Psoas muscle (tissue), 7 donors: ENCODE measurements at regions not wholly inside any gene's neighbourhood (a gene's known extent, or its start where the extent isn't known, plus 50 kb on each side); places are given as distances from the start of the nearest gene placed in this dataset.

Experiments used
- ATAC-seq, 4 donors: fragments of 200-7000 bp; cut with Tn5 transposase; one replicate each; pipeline ENCODE4 v1.9.1; 2020; ENCODE audit warnings: moderate library complexity in 3 of 4, mild to moderate bottlenecking in 2 of 4
- DNase-seq, 2 donors: peaks; one replicate each; pipeline ENCODE4 v3.0.0-alpha.2; 2020
- H3K27ac ChIP-seq: fragments of 200-600 bp; one replicate; pipeline ENCODE4 v1.8.0; 2022
- H3K27me3 ChIP-seq, 3 donors: fragments of 200-600 bp in 1 of 3; one replicate each; pipeline versions ENCODE4 v1.6.1 to v1.8.0; 2013 to 2022; ENCODE audit warnings: low read length in 2 of 3, mild to moderate bottlenecking in 2 of 3, moderate library complexity in 1 of 3; ENCODE audit not compliant: insufficient read depth in 3 of 3
- H3K36me3 ChIP-seq, 2 donors: fragments of 200-600 bp in 1 of 2; one replicate each; pipeline versions ENCODE4 v1.6.1 to v1.8.0; 2013 to 2022; ENCODE audit warnings: low read depth in 1 of 2, mild to moderate bottlenecking in 1 of 2, moderate library complexity in 1 of 2; ENCODE audit not compliant: insufficient read depth in 1 of 2
- H3K4me1 ChIP-seq: fragments of 200-600 bp; one replicate; pipeline ENCODE4 v1.8.0; 2022
- H3K4me3 ChIP-seq: fragments of 200-600 bp; one replicate; pipeline ENCODE4 v1.8.0; 2022; ENCODE audit warnings: mild to moderate bottlenecking
- H3K9me3 ChIP-seq: fragments of 200-600 bp; one replicate; pipeline ENCODE4 v1.8.0; 2022
- WGBS, 3 donors: extraction: QIAGEN DNeasy Blood & Tissue Kit; methylation state at CpG; one replicate each; pipeline versions ENCODE4 v1.1.6 to v1.1.7; 2013; 5-methylcytosine and 5-hydroxymethylcytosine counted together
- intact Hi-C, 2 donors: fragments of 100-400 bp; cut with DNase I; formaldehyde crosslinking; loops; one replicate each; pipeline versions ENCODE4 v1.11.0 to v1.14.2; 2022
- TF ChIP-seq, protein P1 (sequence below): fragments of 200-600 bp; IDR thresholded peaks from one replicate; pipeline ENCODE4 v1.8.0; 2022; ENCODE audit warnings: antibody characterized with exemption
- donor health status: healthy with polysubstance abuse.
- donor health status: DM: no; HTN: no; CAD: no; lungs with moderate emphysema.
- donor health status: Bipolar disorder and iron deficiency.
- donor health status: healthy.
- donor health status: DM: yes; HTN: yes; CAD: no.
- donor health status: DM: no; HTN: no; CAD: no.
- donor health status: DM: yes; HTN: yes; CAD: no.

DNA sequence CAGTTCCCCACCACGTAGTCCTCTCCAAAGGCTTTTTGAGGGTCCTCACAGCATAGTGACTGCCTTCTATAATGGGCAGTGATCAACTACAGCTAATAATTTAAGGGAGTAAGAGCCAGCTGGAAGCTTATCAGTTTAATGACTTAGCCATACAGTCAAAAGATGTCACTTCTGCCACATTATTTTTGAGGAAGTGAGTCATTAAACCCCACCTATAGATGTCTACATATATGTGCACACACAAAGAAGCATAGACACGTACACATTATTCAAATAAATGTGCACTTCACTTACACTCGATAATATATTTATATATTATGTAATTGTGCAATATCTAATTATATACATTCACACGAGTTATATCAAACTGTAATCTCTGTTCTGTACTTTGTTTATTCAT, 1704.7 kb downstream of the KCNT2 start:
- no peaks in the 10 kb centered on the region for H3K27me3 ChIP-seq
- TF ChIP-seq, protein P1, sequence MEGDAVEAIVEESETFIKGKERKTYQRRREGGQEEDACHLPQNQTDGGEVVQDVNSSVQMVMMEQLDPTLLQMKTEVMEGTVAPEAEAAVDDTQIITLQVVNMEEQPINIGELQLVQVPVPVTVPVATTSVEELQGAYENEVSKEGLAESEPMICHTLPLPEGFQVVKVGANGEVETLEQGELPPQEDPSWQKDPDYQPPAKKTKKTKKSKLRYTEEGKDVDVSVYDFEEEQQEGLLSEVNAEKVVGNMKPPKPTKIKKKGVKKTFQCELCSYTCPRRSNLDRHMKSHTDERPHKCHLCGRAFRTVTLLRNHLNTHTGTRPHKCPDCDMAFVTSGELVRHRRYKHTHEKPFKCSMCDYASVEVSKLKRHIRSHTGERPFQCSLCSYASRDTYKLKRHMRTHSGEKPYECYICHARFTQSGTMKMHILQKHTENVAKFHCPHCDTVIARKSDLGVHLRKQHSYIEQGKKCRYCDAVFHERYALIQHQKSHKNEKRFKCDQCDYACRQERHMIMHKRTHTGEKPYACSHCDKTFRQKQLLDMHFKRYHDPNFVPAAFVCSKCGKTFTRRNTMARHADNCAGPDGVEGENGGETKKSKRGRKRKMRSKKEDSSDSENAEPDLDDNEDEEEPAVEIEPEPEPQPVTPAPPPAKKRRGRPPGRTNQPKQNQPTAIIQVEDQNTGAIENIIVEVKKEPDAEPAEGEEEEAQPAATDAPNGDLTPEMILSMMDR = no peak
- H3K4me1 ChIP-seq = no peaks in the 10 kb centered on the region
- H3K4me3 ChIP-seq = no peak overlapping the region
- WGBS, 3 donors = 83 to 85% (median 83%) methylated on average over 4 of the region's 4 CpGs
- DNase-seq = no peak
- no peaks in the 10 kb centered on the region for H3K9me3 ChIP-seq
- no peaks in the 10 kb centered on the region for H3K36me3 ChIP-seq
- H3K27ac ChIP-seq = no peak overlapping the region
- ATAC-seq = no peak
- intact Hi-C loops = no loop called here

DNA sequence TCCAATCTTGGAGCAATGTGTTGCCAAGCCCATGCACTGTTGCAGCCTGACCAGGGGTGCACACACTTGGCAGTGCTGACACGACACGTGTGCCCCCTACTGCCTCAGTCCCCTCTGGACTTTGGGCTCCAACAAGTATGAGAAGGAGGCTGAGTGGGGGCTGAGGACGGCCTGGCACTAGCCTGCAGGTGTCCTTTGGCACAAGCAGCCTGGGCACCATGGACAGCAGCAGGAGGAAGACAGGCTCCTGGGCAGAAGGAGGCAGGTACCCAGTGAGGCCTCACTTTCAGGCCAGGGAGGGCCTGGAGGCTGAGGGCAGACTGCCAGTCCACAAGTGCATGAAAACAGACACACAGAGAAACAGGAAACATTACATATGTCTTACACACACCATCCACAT, 1702.9 kb upstream of the B3GALT2 start:
- H3K9me3 ChIP-seq = peaks cover 4% of the 10 kb centered on the region
- intact Hi-C loops = no loop called here
- ATAC-seq (no peak), DNase-seq (peak in 1 of 2 donors; percentile 43)
- no peaks in the 10 kb centered on the region for H3K27me3 ChIP-seq
- no peak overlapping the region for H3K4me3 ChIP-seq
- no peaks in the 10 kb centered on the region for H3K36me3 ChIP-seq
- TF ChIP-seq, protein P1 = no peak
- 65 to 73% (median 73%) methylated on average over 3 of the region's 3 CpGs for WGBS, 3 donors
- H3K4me1 ChIP-seq = no peaks in the 10 kb centered on the region
- H3K27ac ChIP-seq = no peak overlapping the region

DNA sequence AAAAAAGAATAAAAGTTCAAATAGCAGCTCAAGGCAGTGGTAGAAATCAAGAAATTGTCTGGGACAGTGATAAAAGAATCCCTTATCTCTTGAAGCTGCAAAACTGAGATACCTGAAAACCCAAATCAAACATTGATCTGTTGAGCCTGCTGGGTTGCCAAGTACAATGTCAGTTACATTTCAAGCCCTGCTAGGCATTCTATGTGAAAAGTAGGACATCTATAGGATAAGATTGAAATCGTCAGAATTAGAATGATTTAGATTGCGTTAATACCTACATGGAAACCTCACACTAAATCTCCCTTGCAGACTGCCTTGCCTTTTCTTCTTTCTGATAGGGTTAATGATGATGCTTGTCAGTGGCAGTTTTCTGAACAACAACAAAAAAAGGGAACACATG, 1684.4 kb upstream of the B3GALT2 start:
- H3K9me3 ChIP-seq = no peaks in the 10 kb centered on the region
- DNase-seq (no peak), ATAC-seq (no peak)
- H3K4me1 ChIP-seq = no peaks in the 10 kb centered on the region
- WGBS, 3 donors = 68 to 79% (median 76%) methylated on average over 2 of the region's 2 CpGs
- no peaks in the 10 kb centered on the region for H3K27me3 ChIP-seq
- no peak overlapping the region for H3K4me3 ChIP-seq
- TF ChIP-seq, protein P1 = no peak
- H3K27ac ChIP-seq = no peak overlapping the region
- intact Hi-C loops = no loop called here
- no peaks in the 10 kb centered on the region for H3K36me3 ChIP-seq

DNA sequence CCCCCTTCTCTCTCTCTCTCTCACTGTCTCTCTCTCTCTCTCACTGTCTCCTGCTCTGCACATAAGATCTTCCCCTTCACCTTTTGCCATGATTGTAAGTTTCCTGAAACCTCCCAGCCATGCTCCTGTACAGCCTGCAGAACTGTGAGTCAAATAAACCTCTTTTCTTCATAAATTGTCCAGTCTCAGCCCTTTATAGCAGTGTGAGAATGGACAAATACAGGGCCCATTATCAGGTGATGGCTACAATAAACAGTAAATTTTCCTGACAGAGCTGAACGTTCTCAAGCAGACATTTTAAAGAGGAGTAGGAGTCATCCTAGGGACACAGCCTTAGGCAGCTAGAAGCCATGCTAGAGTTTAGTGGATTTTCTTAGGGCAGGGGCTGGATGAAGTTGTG, 1679.7 kb upstream of the B3GALT2 start:
- Histone ChIP-seq H3K9me3 (no peaks in the 10 kb centered on the region), H3K27ac (no peak overlapping the region), H3K4me1 (no peaks in the 10 kb centered on the region), H3K36me3 (no peaks in the 10 kb centered on the region), H3K27me3 (no peaks in the 10 kb centered on the region), H3K4me3 (no peak overlapping the region)
- intact Hi-C loops = no loop called here
- TF ChIP-seq, protein P1 = no peak
- 10 to 20% (median 19%) methylated on average over 1 of the region's 1 CpG for WGBS, 3 donors
- DNase-seq (no peak), ATAC-seq (no peak)

DNA sequence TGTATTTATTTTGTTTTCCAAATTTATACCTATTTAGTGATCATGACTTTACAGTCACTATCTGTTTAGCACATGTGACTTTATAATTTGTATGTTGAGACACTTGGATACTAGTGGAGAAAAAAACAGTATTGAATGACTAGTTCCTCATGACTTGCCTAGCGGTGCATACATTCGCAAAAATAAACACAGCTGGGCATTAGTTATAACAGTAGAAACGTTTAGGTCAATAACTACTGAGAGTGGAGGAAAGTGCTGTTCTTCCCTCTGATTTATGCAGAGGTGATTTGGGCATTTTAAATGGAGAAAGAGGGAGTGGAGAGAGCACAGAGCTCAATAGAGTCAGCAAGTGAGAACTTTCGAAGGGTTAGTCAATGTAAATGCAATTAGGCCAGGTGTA, 1679.0 kb upstream of the B3GALT2 start:
- Histone ChIP-seq H3K27ac (no peak overlapping the region), H3K36me3 (no peaks in the 10 kb centered on the region), H3K9me3 (no peaks in the 10 kb centered on the region), H3K27me3 (no peaks in the 10 kb centered on the region), H3K4me1 (no peaks in the 10 kb centered on the region), H3K4me3 (no peak overlapping the region)
- DNase-seq (no peak), ATAC-seq (no peak)
- TF ChIP-seq, protein P1 = no peak
- intact Hi-C loops = no loop called here
- 65 to 72% (median 70%) methylated on average over 4 of the region's 4 CpGs for whole genome bisulfite sequencing, 3 donors
